ENCODE measurements at regions not wholly inside any gene's neighbourhood (a gene's known extent, or its start where the extent isn't known, plus 50 kb on each side); places are given as distances from the start of the nearest gene placed in this dataset.

DNA sequence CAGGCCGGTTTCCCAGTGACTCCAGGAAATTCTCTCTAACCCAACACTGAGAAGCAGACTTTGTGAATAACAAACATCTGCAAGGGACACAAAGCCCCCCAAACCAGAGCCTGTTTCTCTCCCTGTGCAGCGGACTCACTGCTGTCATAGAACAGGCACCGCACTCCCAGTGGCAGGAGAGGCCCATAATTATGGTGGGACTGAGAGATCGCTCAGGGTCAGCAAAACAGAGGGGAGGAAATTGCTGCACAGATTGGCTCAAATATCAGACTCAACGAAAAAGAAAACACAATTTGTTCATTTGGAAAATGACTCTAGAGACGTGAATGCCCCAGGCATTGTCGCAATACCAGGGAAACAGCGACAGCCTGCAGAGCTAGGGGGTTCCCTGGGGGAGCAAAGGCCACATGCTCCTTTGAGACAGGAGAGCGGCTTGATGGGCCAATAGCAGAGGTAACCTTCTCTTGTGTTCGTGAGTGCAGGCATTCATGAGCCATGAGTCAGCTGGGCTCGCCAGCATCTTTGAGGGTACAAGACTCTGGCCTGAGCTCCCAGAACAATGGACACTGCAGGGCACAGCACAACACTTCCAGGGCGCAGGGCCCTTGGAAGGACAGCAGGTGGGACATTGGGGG, 143.3 kb upstream of the KLHL29 start:
- no peak for DNase-seq (ENCODE audit: low spot score)

GRCh38 chr2:23243073-23243659, 141.8 kb upstream of the KLHL29 start:
- no peak for DNase-seq (ENCODE audit: low spot score)

- no peak for DNase-seq (ENCODE audit: low spot score)
Observed at GRCh38 chr2:23244617-23245016, 140.4 kb upstream of the KLHL29 start.

DNA sequence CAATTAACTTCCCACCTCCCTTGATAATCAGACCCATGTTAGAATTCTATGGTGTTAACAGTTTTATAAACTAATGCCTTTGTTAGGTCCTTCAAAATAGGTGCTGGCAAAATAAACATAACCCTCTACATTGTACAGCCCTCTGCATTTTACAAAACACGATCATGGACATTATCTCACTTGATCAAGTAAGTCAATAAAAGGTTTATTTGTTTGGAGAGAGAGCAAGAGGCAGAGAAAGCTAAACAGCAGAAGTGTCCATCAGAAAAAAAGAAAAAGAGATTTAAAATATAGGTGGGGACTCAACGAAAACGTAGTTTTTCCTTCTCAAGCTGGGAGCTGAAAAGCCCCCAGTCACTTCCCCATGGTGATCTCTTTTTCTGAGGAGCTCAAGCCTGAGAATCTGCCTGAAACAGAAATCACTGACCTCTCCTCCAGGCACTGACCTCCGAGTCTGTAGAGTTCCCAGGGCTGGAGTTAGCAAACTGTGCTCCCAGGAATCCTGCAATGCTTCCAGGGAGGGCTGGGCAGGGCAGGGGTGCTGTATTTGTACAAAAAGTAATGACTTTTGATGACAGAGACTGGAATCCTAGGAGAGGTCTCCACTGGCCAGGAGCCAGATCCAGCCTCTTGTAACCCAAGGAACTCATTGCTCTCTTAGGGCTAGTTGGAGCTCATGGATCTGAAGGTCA, 137.8 kb upstream of the KLHL29 start:
- no peak for DNase-seq (ENCODE audit: low spot score)

GRCh38 chr2:23248667-23249066, 136.3 kb upstream of the KLHL29 start:
- no peak for DNase-seq (ENCODE audit: low spot score)

DNA sequence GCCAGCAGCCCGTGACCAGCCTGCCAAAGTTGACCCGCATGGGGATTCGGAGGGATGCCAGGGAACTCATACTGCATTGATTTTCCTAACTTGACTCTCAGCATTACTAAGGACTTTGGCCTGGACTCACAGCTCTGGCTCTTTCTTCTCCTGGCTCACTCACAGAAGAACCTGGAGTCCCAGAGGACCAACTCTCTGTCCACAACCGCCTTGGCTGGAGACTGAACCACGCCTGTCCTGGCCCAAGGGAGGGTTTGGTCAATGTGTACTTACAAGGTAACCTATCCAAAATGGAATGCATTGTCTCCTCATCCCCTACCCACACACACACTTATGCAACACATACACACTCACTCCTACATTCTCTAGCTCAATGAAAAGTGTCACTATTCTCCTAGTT, 135.6 kb upstream of the KLHL29 start:
- no peak for DNase-seq (ENCODE audit: low spot score)

GRCh38 chr2:23250371-23250770, 134.6 kb upstream of the KLHL29 start:
- DNase-seq (ENCODE audit: low spot score) = no peak

GRCh38 chr2:23256643-23257042, 128.3 kb upstream of the KLHL29 start:
- no peak for DNase-seq (ENCODE audit: low spot score)

- DNase-seq (ENCODE audit: low spot score) = no peak
Observed at GRCh38 chr2:23260621-23261020, 124.4 kb upstream of the KLHL29 start.

- DNase-seq (ENCODE audit: low spot score) = no peak
Observed at GRCh38 chr2:23268467-23269263, 116.3 kb upstream of the KLHL29 start.

GRCh38 chr2:23269747-23270146, 115.2 kb upstream of the KLHL29 start:
- DNase-seq (ENCODE audit: low spot score) = no peak

- DNase-seq (ENCODE audit: low spot score) = no peak
Observed at GRCh38 chr2:23270810-23271209, 114.2 kb upstream of the KLHL29 start.

- no peak for DNase-seq (ENCODE audit: low spot score)
Observed at GRCh38 chr2:23271230-23271629, 113.7 kb upstream of the KLHL29 start.

DNA sequence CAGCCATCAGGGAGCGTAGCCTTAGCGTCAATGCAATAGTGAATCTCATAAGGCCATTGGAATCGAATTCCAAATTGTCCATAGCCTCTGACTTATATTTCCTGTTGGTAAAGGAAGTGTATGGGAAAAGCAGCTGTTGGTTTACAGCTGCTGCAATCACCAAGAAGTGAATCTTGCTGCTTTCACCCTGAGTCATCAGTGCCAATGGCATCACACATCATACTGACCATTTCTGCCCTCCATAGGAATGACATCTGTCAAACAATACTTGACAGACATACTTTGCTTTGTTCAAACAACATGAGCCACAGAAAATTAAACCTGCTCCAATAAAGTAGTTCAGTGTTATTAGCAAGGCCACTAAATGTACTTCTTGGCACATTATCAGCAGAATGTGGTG, 111.2 kb upstream of the KLHL29 start:
- DNase-seq (ENCODE audit: low spot score) = no peak

DNA sequence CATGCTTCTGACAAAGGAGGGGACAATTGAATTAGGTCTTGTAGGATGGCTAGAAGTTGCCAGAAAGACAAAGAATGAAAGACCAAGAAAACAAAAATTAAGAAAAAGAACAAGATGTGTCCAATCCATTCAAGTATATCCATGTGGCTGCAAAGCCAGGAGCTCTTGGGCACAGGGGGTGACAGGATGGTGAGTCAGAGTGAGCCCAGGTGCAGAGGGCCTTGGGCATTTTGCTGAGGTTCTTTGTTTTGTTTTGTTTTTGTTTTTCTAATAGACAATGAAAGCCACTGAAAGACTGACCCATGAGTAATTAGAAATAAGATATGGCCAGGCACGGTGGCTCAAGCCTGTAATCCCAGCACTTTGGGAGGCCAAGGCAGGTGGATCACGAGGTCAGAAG, 104.6 kb upstream of the KLHL29 start:
- no peak for DNase-seq (ENCODE audit: low spot score)

- no peak for DNase-seq (ENCODE audit: low spot score)
Observed at GRCh38 chr2:23283653-23284052, 101.3 kb upstream of the KLHL29 start.

GRCh38 chr2:23285091-23285800, 99.7 kb upstream of the KLHL29 start:
- no peak for DNase-seq (ENCODE audit: low spot score)

GRCh38 chr2:23286031-23286757, 98.8 kb upstream of the KLHL29 start:
- DNase-seq (ENCODE audit: low spot score) = no peak

DNA sequence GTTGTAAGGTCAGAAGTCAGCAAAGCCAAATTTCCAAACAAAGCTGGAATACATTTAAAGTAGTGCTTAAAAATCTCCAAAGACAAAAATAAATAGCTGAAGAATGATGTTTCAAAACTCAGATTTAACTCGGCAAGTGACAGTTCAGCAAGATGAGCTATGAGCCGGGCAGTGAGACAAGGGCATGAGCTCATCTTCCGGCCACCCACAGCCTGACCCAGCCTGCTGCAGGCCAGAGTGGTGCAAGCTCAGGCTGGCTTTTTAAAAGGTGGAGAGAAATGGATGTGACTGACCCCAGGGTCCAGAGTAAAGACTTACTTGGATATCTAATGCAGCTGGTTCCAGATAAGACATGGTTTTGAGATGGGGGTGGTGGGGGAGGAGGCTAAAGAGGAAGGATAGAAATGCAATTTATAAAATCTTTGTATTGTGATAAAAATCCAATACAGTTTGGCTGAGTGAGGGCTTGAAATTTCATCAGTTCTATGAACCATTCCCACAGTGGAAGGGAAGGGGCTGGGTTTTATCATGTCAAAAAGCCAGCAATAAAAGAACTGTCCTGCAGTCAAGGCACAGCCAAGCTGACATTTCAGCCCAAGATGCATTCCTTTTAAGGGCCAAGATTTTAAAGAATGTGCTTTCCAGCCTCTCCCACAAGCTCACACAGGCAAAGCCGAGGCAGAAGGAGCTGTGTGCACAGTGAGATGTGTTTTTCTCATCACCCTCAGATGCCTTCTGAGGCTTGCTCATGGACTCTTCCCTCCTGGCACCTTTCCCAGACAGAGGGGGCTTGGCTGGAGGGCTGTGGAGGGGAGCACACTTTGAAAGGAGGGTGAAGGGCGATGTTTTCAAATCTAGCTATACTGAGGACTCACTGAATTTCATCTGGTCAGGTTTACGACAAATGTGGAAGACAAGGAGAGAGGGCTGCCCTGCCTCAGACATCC, 97.9 kb upstream of the KLHL29 start:
- DNase-seq (ENCODE audit: low spot score) = no peak

DNA sequence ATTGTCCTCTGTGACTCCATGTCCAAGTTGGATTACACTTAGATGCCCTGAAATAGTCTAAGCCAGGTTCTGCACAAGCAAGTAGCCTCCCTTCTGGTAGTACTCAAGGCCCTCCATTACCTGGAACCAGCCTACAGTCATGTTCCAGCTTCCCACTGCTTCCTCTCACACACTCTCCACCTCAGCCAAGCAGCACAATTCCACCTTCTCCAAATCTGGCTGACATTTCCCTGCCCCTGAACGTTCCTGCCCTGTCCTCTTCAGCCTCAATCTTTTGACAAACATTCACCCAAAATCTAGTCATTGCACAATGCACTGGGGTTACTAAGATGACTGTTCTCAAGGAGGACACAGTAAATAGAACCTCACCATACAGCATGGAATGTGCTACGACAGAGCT, 95.3 kb upstream of the KLHL29 start:
- no peak for DNase-seq (ENCODE audit: low spot score)

Data from germinal center (tissue), 1 donor.